ENCODE measurements at regions not wholly inside any gene's neighbourhood (a gene's known extent, or its start where the extent isn't known, plus 50 kb on each side); places are given as distances from the start of the nearest gene placed in this dataset.

GRCh38 chr1:57736940-57737339 lies 313.1 kb upstream of the DAB1 start:
- Histone ChIP-seq H3K36me3 (no peaks in the 10 kb centered on the region), H3K9me3 (no peaks in the 10 kb centered on the region), H3K4me3 (no peak overlapping the region), H3K27ac (no peak overlapping the region), H3K4me1 (no peaks in the 10 kb centered on the region), H3K27me3 (no peaks in the 10 kb centered on the region)
- 65 to 90% methylated on average over 2 to 4 of the region's 6 CpGs for WGBS, 2 donors (ENCODE audit: low coverage in 1 of 2)
- ATAC-seq: no peak
- TF ChIP-seq CTCF (IDR thresholded peaks at IDR 0.05) (no peak), POLR2A (IDR thresholded peaks at IDR 0.05) (no peak), POLR2AphosphoS5 (IDR thresholded peaks at IDR 0.05) (no peak), EP300 (IDR thresholded peaks at IDR 0.05) (no peak)

GRCh38 chr1:57729181-57729580 lies 305.3 kb upstream of the DAB1 start:
- H3K27ac ChIP-seq: no peak overlapping the region
- no peaks in the 10 kb centered on the region for H3K36me3 ChIP-seq
- no peak for TF ChIP-seq EP300 (IDR thresholded peaks at IDR 0.05)
- no peak for TF ChIP-seq CTCF (IDR thresholded peaks at IDR 0.05)
- ATAC-seq: no peak
- WGBS, 2 donors (ENCODE audit: low coverage in 1 of 2): 94 to 100% methylated on average over 2 to 6 of the region's 7 CpGs
- H3K9me3 ChIP-seq: no peaks in the 10 kb centered on the region
- H3K4me3 ChIP-seq: no peak overlapping the region
- no peaks in the 10 kb centered on the region for H3K4me1 ChIP-seq
- H3K27me3 ChIP-seq: no peaks in the 10 kb centered on the region

- H3K9me3 ChIP-seq: no peaks in the 10 kb centered on the region
- H3K4me3 ChIP-seq: no peak overlapping the region
- H3K27me3 ChIP-seq: no peaks in the 10 kb centered on the region
- no peaks in the 10 kb centered on the region for H3K4me1 ChIP-seq
- no peak overlapping the region for H3K27ac ChIP-seq
- H3K36me3 ChIP-seq: no peaks in the 10 kb centered on the region
- TF ChIP-seq EP300 (IDR thresholded peaks at IDR 0.05) (no peak), POLR2AphosphoS5 (IDR thresholded peaks at IDR 0.05) (peak; percentile 57), POLR2A (IDR thresholded peaks at IDR 0.05) (no peak), CTCF (IDR thresholded peaks at IDR 0.05) (no peak)
- 64 to 69% methylated on average over 5 of the region's 5 CpGs for WGBS, 2 donors (ENCODE audit: low coverage in 1 of 2)
- no peak for ATAC-seq
Observed at GRCh38 chr1:57727121-57727520, 303.3 kb upstream of the DAB1 start.

- no peaks in the 10 kb centered on the region for H3K4me1 ChIP-seq
- no peaks in the 10 kb centered on the region for H3K9me3 ChIP-seq
- no peak for TF ChIP-seq CTCF (IDR thresholded peaks at IDR 0.05)
- no peak for TF ChIP-seq POLR2A (IDR thresholded peaks at IDR 0.05)
- no peak for TF ChIP-seq EP300 (IDR thresholded peaks at IDR 0.05)
- TF ChIP-seq POLR2AphosphoS5 (IDR thresholded peaks at IDR 0.05): no peak
- H3K27ac ChIP-seq: no peak overlapping the region
- no peak overlapping the region for H3K4me3 ChIP-seq
- WGBS, 2 donors (ENCODE audit: low coverage in 1 of 2): 75 to 91% methylated on average over 4 of the region's 4 CpGs
- H3K27me3 ChIP-seq: no peaks in the 10 kb centered on the region
- ATAC-seq: no peak
- H3K36me3 ChIP-seq: no peaks in the 10 kb centered on the region
Observed at GRCh38 chr1:57725318-57725717, 301.5 kb upstream of the DAB1 start.

- Histone ChIP-seq H3K36me3 (no peaks in the 10 kb centered on the region), H3K4me3 (no peak overlapping the region), H3K9me3 (no peaks in the 10 kb centered on the region), H3K27me3 (no peaks in the 10 kb centered on the region), H3K27ac (no peak overlapping the region), H3K4me1 (no peaks in the 10 kb centered on the region)
- ATAC-seq: no peak
- WGBS, 2 donors (ENCODE audit: low coverage in 1 of 2): 67 to 90% methylated on average over 1 of the region's 1 CpG
- no peak for TF ChIP-seq EP300 (IDR thresholded peaks at IDR 0.05)
- no peak for TF ChIP-seq POLR2AphosphoS5 (IDR thresholded peaks at IDR 0.05)
- TF ChIP-seq POLR2A (IDR thresholded peaks at IDR 0.05): no peak
- TF ChIP-seq CTCF (IDR thresholded peaks at IDR 0.05): no peak
Observed at GRCh38 chr1:57724535-57724934, 300.7 kb upstream of the DAB1 start.
